Esophagus muscularis mucosa (tissue), 3 donors: ENCODE measurements at regions not wholly inside any gene's neighbourhood (a gene's known extent, or its start where the extent isn't known, plus 50 kb on each side); places are given as distances from the start of the nearest gene placed in this dataset.

Source experiments
- CTCF ChIP-seq, 3 experiments: fragments of 200-600 bp in 2 of 3; fragments of 450-650 bp in 1 of 3; sonication (generic) in 2 of 3; IDR thresholded peaks; one replicate each; pipeline ENCODE4 v1.5.1; 2017 to 2019; ENCODE audit warnings: antibody characterized with exemption in 3 of 3, mild to moderate bottlenecking in 2 of 3, moderate library complexity in 1 of 3
- POLR2AphosphoS5 ChIP-seq, 2 donors: sonication (generic); formaldehyde crosslinking; IDR thresholded peaks; one replicate each; pipeline ENCODE4 v1.6.1; 2017; ENCODE audit warnings: antibody characterized with exemption in 2 of 2

- TF ChIP-seq CTCF (IDR thresholded peaks at IDR 0.05) (no peak), POLR2AphosphoS5 (IDR thresholded peaks at IDR 0.05) (no peak)
Measured at GRCh38 chr7:42492920-42493319, 255.9 kb upstream of the GLI3 start.
